ENCODE measurements at regions not wholly inside any gene's neighbourhood (a gene's known extent, or its start where the extent isn't known, plus 50 kb on each side); places are given as distances from the start of the nearest gene placed in this dataset.

DNA sequence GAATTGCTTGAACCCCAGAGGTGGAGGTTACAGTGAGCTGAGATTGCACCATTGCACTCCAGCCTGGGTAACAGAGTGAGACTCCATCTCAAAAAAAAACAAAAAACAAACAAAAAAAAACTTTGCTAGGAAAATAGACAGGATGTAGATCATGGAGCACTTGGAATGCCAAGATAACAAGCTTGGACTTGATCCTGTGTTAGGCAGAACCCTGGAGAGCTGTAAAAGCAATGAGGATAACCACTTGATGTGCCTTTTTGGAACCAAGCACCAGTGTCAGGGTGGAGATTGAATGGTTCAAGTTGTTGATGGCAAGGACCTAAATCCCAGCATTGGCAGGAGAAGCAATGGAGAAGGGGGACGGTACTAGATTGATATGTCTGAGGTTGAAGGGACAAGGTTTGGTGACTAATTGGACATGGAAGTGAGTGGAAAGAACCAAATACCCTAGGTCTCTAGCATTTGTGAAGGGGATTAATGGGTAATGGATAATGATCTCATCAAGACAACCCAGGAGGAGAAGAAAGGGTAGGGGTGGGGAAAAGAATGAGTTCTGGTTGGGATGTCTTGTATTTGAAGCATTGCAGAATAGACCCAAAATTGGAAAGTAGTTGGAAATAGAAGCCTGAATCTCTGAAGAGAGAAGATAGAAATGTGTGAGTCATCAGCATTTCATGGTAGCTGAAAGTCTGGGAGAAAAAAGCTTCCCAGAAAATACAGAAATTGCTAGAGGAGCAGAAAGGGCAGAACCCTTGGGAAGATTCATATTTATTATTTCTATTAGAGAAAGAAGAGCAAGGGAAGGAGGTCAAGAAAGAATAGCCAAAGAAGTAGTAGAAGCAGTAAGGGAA lies 176.7 kb downstream of the NUAK1 start:
- no peak for DNase-seq (ENCODE audit: low spot score)

DNA sequence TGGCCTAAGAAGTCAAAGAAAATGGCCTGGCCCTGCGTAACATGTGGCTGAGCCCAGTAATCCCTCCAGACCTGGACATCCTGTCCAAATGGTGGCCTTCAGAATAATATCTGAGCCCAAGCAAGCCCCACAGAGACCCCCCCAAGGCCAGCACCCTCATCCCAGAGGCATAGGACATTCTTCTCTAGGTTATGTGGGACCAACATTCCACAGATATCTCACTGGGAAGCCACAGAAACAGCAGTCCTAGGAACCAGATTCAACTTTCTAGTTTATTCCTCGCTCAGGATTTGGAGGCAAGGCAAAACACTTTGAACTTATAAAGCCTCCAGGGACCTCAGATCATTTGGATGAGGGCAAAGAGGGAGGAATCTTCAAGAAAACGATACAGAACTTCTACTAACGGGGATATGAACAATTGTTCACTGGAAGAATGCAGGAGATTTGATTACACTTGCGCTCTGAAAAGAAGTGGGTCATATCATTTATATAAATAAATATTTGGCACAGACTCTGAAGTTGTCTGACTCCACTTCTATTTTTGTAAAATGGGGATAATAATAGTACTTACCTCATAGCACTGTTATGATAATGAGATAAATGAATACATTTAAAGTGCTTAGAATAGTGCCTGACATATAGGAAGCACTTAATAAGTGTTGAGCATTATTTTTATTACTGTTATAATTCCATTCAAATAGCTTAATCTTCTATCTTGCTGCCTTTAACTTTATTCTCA lies 171.5 kb downstream of the NUAK1 start:
- no peak for DNase-seq (ENCODE audit: low spot score)

DNA sequence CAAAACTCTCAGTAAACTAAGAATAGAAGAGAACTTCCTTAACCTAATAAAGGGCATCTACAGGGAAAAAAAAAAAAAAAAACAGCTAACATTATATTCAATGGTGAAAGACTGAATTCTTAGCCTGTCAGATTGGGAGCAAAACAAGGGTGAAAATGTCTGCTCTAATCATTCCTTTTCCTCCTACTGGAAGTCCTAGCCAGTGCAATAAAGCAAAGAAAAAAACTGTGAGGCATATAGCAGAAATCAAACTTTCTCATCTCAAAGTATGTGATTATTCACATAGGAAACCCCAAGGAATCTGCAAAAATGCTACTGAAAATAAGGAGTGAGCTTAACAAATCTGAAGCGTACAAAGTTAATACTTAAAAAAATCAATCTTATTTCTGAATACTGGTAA lies 170.7 kb downstream of the NUAK1 start:
- no peak for DNase-seq (ENCODE audit: low spot score)

DNA sequence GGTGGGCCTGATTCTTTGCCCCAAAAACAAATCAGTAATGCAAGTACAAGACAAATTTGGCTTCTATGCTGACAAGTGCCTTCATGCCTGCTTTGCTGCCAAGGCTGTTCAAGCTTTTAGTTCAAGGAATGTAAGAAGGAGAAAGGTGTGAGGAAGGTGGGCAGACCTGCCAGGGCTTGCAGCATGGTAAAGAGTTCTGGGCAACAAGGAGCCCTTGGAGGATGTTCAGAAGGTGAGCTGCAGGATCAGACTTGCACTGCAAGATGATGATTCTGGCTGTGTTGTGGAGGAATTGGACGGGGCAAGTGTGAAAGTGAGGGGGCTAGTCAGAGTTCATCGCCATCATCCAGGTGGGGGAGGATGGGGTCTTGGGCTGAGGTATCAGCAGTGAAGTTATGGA lies 167.9 kb downstream of the NUAK1 start:
- DNase-seq (ENCODE audit: low spot score), result no peak

DNA sequence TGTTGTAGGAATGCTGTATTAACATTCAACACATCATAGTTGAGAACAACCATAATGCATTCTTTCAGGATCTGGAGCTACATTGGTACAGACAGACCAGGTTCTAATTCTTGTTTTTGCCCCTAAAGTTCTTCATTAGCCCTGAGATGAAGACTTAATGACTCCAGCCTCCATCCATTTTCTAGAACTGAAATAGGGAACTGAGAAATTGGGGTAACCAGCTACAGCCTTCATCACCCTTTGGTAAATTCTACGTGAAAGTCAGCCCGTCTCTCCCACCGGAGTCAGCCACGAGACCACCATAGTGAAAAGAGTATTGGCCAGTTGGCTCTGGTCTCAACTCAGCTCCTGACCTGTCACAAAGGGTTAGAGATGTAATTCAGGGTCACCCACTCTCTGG lies 164.0 kb downstream of the NUAK1 start:
- no peak for DNase-seq (ENCODE audit: low spot score)

DNA sequence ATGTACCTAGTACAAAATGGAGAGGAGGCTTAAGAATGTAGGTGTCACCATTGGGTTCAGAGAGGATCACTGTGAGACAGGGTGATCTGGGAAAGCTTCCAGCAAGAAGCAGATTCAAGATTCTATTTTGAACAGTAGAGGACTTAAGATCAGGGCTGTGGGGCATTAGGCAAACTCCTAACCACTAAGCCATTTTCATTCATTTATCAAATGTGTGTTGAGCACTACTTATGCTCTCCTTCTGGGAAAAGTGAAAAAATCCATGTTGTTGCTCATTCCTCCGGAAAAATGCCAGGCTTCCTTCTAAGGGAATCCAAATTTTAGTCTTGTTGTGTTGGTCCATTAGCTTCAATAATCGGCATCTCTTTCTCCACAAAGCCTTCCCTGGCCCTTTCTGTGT lies 163.4 kb downstream of the NUAK1 start:
- no peak for DNase-seq (ENCODE audit: low spot score)

DNA sequence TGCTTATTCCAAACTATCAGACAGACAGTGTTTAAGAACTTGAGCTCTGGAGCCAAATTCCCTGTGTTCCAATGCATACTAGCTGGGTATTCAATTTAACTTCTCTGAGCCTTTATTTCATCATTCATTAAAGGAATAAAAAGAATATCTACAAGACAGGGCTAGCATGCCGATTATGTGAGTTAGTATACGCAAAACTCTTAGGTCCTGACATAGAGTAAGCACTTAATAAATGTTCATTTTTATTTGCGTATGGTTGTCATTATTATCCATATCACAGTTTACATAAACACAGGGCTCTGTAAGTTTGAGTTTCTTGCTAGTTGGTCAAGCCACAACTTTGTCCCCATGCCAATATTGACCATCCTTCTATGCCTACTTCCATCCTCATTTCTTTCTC lies 161.5 kb downstream of the NUAK1 start:
- DNase-seq (ENCODE audit: low spot score), result no peak

DNA sequence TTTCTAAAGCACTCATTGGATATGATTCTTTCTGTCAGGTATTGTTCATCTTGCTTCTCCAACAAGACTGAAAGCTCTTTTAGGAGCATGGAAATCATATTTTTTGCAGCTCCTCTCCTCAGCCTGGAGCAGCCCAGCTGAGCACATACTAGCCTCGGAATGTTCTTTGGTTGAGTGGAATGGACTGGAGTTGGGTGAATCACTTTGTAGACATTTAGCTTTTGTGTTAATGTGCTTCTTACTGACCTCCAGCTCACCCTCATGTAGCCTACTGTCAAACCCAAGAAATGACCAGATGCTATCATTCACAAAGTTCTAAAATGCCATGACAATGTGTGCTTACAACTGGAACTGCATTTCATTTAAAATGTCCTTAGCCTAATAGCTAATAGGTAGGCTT lies 161.1 kb downstream of the NUAK1 start:
- DNase-seq (ENCODE audit: low spot score), result no peak

DNA sequence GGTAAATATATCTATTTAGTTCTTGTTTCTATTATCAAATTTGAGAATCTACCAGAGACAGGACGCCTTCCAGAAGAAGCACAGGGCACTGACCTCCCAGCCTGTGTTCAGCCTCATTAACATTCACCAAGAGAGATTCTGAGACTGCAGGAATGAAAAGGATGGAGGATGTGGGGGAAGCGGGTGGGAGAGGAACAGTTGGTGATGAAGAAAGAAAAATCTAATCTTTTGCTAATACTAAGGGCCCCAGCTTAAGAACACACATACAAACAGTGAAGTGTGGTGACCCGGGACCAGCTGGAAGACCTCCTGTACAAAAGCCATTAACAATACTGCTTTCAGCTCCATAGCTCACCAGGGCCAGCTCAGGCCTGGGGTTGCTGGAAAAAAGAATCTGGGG lies 160.5 kb downstream of the NUAK1 start:
- no peak for DNase-seq (ENCODE audit: low spot score)

DNA sequence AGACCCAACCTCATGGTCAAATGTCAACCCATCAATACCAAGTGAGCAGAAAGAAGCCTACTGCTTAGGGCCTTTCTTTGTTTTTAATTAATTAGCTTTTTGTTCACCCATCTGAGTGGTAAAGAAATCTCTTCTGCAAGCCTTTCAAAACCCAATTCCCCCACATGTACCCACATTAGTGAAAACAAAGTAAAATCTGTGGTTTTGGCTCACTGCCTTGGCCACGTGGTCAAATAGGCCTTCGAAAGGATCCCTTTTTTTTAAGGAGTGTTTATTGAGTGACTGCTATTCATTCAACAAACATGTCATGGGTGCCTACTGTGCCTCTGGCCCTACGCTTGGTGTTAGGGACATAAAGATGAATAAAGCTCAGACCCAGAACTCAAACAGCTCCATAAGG lies 160.1 kb downstream of the NUAK1 start:
- DNase-seq (ENCODE audit: low spot score), result no peak

DNA sequence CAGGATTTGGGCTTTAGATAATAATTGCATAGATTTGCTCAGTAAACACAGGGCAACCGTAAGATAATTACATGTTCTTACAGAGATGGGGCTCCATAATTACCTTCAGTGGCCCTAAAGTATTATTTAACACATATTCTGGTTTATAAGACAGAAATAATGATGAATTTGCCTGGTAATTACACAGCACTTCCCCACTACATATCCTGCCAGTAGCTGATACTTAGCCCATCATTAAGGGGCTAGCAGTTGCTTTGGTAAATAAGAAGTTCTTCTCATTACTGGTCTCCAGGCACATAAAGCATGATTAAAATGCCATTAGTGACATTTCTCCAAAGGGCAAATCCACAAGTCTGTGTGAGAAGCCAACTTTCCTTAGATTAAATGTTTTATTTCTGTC lies 158.7 kb downstream of the NUAK1 start:
- no peak for DNase-seq (ENCODE audit: low spot score)

DNA sequence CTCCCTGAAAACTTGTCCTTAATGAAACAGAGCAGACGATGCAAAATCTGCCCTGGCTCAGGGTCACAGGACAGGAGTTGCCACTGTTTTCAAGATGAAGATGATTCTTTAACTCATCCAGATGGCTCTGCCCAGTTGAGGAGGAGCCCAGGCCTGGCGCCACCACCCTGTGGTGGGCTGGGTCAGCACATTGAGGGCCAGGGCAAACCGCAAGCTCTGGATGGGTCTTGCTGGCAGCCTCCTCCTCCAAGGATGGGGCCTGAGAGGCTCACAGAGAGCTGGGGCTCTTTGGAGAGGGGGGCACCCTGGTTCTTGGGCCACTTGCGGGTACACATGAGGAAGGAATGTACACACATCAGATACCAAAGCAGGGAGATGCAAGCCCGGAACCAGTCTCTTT lies 158.2 kb downstream of the NUAK1 start:
- no peak for DNase-seq (ENCODE audit: low spot score)

DNA sequence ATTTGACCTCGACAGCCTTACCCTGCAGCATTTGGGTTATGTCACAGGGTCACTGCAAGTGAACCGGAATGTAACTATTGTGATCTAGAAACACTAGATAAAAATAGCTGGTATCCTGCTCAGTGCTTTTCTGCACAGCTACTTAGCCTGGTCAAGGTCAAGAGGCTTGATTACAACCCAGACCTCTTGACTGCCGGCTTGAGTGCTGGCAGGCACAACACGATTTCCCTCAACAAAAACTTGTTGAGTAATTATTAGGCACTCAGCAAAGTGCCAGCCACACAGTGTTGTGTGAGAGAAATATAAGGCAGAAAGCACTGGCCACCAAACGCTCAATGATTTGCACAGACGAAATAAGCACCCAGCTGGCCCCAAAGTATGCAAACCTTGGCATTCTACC lies 156.7 kb downstream of the NUAK1 start:
- no peak for DNase-seq (ENCODE audit: low spot score)

DNA sequence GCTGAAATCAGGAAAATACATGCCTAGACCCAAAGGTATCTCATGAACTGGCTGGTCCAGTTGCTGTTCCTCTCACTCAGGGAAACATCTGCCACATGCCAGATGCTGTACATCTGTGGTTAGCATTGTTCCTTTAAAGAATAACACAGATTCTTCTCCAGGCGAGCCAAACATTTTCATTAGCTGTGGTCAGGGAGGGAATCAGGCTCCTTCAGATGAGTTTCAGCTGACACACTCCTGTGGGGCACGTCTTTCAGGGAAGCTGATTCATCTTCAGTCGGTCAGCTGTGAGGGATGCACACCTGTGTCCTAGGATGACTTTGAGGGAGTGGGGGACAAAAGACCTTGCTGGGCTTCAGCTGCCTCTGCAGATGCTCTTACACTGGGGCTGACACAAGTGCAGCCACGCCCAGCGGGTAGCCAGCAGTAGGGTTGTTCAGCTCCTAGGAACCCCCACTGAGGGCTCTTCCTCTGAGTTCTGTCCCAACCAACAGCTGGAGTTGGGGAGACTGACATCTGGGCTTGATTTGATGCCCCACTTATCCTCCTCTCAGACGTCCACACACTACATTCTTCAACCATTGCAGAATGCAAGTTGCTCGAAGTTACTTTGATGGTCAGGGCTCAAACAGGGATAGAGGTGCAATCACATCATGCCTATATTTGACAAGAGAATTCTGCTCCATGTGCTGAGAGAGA lies 155.0 kb downstream of the NUAK1 start:
- no peak for DNase-seq (ENCODE audit: low spot score)

DNA sequence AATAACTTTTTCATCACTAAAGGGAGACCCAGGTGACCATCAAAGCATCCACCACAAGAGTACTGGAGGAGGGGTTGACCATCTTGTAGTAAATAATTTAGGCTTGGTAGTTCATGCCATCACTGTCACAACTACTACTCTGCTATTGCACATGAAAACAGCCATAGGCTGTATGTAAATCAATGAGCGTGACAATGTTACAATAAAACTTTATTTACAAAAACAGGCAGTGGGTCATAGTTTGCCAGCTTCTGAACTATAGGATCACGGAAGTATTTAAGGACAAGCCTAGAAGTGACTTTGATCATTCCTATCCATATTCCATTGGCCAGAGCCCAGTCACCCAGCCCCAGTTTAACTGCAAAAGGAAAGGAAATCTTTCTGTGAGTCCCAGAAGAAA lies 153.4 kb downstream of the NUAK1 start:
- no peak for DNase-seq (ENCODE audit: low spot score)

DNA sequence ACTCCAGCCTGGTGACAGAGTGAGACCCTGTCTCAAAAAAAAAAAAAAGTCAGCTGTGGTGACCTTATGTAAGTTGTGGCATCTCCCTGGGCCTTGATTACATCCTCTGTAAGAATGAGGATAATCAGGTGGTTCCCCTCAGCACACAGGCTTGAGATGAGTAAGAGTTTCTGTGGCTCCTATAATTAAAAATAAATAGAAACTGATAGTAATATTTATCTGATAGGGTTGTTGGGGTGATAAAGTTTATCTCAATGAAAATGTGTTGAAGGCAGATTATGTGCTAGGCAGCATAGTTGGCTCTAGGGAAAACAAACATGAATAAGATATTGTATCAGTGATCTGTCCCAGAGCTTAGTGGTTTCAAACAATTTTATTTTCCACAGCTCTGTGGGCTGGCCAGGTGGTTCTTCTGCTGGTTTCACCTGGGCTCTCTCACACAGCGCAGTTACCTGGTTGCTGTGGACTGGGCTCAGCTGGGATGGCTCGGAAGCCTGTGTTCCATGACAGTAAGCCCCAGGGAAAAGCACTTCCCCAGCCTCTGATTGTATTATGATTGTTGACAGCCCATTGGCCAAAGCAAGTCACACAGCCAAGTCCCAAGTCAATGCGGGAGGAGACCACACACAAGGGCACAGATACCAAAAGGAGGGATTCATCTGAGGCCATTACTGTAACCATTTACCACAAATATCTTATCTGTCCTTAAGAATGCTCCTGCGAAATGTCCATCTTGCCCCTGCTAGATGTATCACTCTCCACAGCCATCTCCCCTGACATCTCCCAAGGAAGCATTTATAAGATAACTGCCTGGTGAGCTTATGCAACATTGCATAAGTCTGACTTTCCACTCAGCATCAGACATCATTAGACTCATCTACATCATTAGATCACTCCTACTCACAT lies 151.7 kb downstream of the NUAK1 start:
- DNase-seq (ENCODE audit: low spot score), result no peak

DNA sequence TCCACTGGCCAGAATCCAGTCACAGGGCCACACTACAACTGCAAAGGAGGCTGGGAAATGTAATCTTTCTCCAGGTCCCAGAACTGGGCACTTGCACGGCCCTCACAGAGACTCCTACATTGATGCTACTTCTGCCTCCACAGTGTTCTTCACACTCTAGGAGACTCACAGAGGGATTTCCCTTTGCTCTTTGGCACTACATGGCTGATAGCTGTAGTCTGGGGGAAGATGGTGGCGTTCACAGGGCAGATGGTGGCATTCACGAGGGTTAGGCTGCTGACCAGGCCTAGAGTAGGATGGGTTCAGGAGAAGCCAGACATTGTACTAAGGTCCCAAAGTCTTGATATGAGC lies 151.1 kb downstream of the NUAK1 start:
- DNase-seq (ENCODE audit: low spot score), result no peak

DNA sequence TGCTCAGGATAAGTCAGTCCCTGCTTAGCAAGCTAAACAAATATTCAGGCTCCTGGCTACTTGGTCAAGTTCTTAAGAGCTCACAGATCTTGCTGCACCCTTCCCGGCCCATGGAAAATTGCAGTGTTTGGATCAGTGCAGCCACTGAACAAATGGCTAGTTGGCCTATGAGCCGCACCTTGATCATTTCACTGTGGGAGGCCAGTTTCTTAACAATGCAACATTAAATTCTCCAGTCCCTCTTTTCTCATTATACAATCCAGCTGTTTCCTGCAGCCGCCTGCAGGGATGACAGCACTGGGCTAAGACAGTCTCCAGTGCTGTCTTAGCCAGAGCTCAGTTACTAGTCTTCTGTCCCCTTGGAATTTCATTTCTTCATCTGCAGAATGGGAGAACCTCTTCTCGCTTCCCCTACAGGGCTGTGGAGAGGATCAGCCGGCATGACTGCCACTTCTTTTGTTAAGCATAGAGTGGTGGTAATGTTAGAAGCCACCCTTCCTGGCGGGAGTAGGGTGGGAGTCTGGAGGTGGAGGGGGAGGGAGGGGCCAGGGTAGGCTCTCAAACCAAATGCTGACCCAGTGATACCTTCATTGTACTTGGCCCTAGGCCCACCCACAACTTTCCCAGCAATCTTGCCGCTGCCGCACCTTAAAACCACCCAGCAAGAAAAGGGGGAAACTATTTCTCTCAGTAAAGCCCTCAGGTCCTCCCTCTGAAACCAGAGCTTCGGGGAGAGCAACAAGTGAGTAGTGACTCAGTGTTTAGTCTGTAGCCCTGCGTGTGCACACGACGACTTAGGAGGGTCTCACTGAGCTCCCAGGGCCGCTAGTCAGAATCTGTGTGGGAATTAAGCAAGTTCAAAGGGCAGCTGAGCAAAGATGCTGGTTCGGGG lies 145.7 kb downstream of the NUAK1 start:
- DNase-seq (ENCODE audit: low spot score), result no peak

DNA sequence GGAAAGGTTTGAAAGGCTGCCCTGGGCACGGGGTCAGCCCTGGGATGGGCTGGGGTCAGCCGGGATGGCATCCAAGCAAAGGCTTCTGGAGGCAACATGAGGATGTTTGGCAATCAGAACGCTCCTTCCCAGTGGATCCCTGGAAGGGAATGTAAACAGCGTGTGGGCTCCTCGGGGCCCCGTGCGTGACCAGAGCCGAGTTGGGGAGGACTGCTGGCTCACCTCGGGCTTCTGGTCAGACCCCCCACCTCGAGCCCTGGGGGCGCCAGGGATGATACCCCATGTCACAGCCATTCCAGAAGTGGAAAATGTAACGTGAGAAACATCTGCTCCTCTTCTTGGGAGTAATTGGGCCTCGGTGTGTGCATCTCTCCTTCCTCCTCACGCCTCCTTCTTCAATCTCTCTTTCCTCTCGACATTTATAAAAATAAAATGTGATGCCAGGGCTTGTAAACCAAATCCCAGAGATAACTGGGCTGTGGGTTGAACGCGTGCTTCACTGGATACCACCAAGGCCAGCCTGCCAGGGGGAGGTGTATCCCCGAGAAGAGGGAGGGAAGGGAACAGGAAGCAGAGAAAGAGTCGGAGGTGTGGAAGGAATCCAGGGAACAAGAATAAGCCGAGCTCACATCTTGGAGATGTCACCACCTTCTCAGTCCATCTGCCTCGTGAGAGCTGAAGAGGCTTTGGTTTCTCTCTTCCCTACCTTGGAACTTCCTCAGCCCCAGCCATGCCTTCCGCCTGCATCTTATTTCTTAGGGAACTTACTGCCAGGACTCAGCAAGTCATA lies 144.8 kb downstream of the NUAK1 start:
- DNase-seq (ENCODE audit: low spot score), result no peak

DNA sequence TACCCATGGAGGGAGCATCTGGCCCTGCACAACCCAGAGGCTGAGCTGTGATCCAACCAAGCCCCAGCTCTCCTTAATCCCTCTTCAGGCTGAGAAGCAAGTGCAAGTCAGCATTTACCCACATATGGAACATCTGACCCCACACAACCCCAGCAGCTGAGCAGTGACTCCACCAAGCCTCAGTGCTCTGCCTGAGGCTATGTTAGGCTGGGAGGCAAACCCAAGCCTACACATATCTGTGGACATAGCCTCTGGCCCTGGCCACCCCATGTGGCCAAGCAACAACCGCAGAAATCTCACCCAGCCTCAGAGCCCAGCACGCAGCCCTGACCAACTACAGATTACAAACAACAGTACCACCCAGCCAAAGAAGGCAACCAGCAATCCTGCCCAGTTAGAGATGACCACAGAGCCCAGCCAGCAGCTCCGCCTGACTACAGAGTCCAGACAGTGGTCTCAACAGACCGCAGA lies 142.8 kb downstream of the NUAK1 start:
- no peak for DNase-seq (ENCODE audit: low spot score)

Data from COLO829 (cell line).